ENCODE measurements at regions not wholly inside any gene's neighbourhood (a gene's known extent, or its start where the extent isn't known, plus 50 kb on each side); places are given as distances from the start of the nearest gene placed in this dataset.

GRCh38 chr17:65307961-65308316 lies 170.8 kb downstream of the RGS9 start:
- TF ChIP-seq, protein P1, sequence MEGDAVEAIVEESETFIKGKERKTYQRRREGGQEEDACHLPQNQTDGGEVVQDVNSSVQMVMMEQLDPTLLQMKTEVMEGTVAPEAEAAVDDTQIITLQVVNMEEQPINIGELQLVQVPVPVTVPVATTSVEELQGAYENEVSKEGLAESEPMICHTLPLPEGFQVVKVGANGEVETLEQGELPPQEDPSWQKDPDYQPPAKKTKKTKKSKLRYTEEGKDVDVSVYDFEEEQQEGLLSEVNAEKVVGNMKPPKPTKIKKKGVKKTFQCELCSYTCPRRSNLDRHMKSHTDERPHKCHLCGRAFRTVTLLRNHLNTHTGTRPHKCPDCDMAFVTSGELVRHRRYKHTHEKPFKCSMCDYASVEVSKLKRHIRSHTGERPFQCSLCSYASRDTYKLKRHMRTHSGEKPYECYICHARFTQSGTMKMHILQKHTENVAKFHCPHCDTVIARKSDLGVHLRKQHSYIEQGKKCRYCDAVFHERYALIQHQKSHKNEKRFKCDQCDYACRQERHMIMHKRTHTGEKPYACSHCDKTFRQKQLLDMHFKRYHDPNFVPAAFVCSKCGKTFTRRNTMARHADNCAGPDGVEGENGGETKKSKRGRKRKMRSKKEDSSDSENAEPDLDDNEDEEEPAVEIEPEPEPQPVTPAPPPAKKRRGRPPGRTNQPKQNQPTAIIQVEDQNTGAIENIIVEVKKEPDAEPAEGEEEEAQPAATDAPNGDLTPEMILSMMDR (conservative IDR thresholded peaks at IDR 0.05; ENCODE audit: low read depth, low read length), result no peak
- TF ChIP-seq POLR2A (IDR thresholded peaks at IDR 0.05; ENCODE audit: low read depth, low read length) (no peak), CEBPB (IDR thresholded peaks at IDR 0.05; ENCODE audit: low read depth, low read length) (no peak), RFX5 (IDR thresholded peaks at IDR 0.05; ENCODE audit: low read depth, low read length) (no peak), MAZ (IDR thresholded peaks at IDR 0.05; ENCODE audit: borderline replicate concordance, low read depth, low read length) (no peak)

Measured in IMR-90 (cell line).